Cardiac fibroblast (primary cell): ENCODE measurements at regions not wholly inside any gene's neighbourhood (a gene's known extent, or its start where the extent isn't known, plus 50 kb on each side); places are given as distances from the start of the nearest gene placed in this dataset.

ENCODE experiments used
- DNase-seq, 2 donors: peaks; one replicate each; pipeline versions ENCODE4 v3.0.0 to v3.0.0-alpha.2; 2010; ENCODE audit warnings: low read depth in 2 of 2
- H3K4me3 ChIP-seq, 2 donors: replicated peaks in 1 of 2; 1 replicate in 1 of 2; 2 replicates in 1 of 2; pipeline ENCODE4 v1.5.1; 2011; ENCODE audit warnings: low read depth in 2 of 2, low read length in 2 of 2, mild to moderate bottlenecking in 2 of 2, moderate library complexity in 1 of 2
- TF ChIP-seq, protein P1 (sequence below): IDR thresholded peaks from one replicate; pipeline ENCODE4 v1.5.1; 2011; ENCODE audit warnings: low read depth, mild to moderate bottlenecking, low read length, inconsistent platforms

DNA sequence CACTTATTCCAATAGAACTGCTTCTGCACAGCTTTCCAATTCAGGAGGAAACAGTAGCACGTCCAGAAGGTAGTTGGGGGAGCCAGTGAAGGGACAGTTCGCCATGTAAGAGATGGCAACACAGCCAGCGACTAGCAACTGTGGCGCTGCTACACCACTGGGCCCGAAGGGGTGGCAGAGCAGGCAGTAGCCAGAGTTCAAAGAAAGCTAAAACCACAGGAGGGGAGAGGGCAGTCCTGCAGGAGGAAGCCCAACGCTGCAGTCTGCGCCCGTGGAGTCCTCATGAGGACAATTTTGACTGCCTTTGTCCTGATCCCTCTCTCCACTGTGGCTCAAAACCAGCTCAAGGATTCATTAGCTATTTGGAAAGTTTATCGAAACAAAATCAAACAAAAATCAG lies 591.2 kb downstream of the VRK1 start:
- DNase-seq, result no peak
- no peak overlapping the region for H3K4me3 ChIP-seq
- TF ChIP-seq, protein P1, sequence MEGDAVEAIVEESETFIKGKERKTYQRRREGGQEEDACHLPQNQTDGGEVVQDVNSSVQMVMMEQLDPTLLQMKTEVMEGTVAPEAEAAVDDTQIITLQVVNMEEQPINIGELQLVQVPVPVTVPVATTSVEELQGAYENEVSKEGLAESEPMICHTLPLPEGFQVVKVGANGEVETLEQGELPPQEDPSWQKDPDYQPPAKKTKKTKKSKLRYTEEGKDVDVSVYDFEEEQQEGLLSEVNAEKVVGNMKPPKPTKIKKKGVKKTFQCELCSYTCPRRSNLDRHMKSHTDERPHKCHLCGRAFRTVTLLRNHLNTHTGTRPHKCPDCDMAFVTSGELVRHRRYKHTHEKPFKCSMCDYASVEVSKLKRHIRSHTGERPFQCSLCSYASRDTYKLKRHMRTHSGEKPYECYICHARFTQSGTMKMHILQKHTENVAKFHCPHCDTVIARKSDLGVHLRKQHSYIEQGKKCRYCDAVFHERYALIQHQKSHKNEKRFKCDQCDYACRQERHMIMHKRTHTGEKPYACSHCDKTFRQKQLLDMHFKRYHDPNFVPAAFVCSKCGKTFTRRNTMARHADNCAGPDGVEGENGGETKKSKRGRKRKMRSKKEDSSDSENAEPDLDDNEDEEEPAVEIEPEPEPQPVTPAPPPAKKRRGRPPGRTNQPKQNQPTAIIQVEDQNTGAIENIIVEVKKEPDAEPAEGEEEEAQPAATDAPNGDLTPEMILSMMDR, result no peak

DNA sequence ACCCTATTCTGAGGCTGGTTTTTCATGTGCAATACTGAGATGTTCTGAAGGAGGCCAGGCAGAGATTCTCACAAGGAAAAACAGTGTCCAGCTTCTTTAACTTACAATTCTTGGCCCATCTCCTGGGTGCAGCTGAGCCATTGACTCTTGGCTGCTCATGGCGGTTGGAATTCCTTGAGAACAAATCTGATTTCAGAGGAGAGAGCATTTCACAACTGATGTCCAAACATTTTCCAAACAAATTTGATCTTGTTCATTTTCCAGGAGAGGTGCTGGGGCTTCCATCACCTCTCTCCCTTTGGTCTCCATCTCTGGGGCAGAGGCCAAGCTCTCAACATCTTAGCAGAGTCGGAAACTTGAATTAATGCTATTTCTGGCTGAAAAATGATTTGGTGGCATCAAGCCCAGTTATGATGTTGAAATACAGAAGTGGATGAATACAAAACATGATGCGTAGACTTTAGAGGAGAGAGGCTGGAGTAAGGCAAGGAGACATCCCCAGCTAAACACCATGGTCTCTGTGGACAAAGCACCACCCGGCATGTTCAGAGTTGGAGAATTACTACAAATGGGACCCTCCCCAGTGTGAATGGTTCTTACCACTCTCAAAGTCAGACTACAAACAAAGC lies 593.0 kb downstream of the VRK1 start:
- DNase-seq, result no peak
- TF ChIP-seq, protein P1, result no peak
- H3K4me3 ChIP-seq, result no peak overlapping the region

DNA sequence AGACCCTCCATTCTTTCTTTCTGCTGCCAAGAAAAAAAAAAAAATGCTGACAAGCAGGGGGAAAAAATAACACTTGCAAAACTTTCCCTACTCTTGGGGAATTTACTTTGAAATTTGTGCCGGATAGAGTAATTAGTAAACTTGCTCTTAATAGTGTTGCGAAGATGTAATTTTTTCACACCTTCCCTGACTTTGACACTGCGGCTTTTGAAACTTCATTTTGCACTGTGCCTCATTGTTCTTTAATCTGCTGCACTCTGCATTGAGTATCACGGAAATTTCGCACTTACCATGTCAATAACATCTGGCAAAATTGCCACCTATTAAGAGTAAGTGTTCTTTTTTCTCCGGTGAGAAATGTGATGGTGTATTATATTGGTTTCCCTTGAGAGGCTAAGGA lies 596.1 kb downstream of the VRK1 start:
- TF ChIP-seq, protein P1, result no peak
- DNase-seq, result no peak
- H3K4me3 ChIP-seq, result no peak overlapping the region

DNA sequence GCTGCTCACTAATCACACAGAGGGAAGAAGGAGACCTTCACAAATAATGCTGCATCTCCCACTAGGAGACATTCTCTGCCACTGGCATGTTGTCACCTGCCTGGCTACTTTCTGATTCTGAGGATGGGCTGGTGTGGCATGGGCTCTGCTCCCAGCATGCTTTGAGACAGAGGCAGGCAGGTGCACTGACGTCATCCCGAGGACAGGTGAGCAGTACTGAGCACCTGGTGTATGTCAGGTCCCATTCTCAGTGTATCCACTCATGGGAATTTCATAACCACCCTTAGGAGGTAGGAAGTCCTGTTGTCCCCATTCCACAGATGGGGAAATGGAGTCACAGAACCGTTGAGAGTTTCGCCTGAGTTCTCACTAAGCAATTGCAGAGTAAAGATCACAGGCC lies 597.9 kb downstream of the VRK1 start:
- H3K4me3 ChIP-seq, result no peak overlapping the region
- DNase-seq, result no peak
- TF ChIP-seq, protein P1, result no peak

DNA sequence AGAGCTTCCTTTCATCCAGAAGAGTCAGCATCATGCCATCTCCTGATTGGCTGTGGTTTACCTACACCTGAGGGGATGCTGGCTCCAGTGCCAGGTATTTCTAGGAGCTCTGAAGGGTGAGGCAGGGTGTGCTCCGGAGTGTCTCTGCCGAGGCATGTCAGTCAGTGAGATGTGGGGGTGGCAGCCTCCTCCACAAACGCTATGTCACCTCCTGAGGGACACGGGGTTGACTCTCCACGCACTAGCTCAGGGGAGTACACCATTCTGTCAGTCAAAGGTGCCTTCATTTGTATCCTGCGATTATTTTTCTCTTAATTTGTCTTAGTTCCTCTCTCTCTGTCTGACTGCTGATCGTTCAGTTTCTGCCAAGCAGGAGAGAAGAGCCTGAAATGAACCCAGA lies 604.5 kb downstream of the VRK1 start:
- no peak overlapping the region for H3K4me3 ChIP-seq
- DNase-seq, result no peak
- TF ChIP-seq, protein P1, result no peak

DNA sequence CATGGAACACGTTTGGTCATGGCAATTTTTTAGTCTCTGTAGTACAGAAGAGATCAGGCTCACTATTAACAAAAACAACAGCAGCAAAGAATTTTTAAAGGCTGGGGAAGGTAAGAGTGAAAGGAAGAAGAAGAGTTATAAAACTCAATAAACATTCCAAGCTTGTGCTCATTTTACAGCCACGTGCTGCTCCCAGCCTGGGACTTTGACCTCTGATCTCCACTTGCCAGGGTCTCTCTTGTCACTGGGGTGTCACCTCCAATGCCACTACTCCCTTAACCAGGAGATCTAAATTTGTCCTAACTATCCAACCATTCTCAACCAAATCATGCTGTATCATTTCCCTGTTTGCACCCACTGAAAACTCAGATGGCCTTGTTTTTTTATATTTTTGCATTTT lies 605.1 kb downstream of the VRK1 start:
- DNase-seq, result no peak
- TF ChIP-seq, protein P1, result no peak
- H3K4me3 ChIP-seq, result no peak overlapping the region
